ENCODE measurements at regions not wholly inside any gene's neighbourhood (a gene's known extent, or its start where the extent isn't known, plus 50 kb on each side); places are given as distances from the start of the nearest gene placed in this dataset.

DNA sequence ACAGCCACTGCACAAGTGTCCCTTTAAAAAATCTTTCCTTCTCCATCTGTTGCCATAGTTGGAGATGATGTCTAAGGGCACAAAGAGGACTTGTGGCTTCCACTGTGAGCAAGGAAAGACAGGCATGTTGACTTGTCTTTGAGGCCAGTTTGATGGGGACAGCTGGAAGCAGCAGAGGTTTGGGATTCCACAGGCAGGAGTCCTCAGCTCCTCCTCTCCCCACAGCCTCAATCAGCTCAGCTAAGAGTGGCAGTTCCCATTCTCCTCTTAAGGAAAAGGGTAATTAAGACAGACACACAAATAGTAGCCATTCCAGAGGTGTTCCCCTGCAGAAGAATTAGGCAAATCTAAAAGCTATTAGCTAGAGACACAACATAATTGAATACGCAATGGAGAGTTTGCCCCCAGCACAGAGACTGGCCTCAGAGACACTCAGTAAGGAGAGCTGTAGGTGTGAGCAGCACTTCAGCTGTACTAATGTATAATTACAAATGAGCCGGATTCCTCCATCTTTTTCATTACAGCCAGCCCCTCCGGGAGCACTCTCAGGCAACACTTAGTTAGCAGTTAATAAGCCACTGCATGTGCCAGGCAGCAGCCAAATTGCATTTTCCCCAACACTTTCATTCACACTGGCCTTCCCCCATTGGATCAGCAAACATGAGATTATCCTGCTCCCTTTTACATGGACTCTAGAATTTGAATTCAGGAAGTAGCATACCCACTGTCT is 434.0 kb downstream of the FOXO1 start:
- no peak for TF ChIP-seq TARDBP (IDR thresholded peaks at IDR 0.05)
- TF ChIP-seq SP1 (IDR thresholded peaks at IDR 0.05): no peak
- TF ChIP-seq PKNOX1 (IDR thresholded peaks at IDR 0.05): no peak
- TF ChIP-seq FOXM1 (IDR thresholded peaks at IDR 0.05; ENCODE audit: borderline replicate concordance): no peak
